Loucy (cell line): ENCODE measurements at regions not wholly inside any gene's neighbourhood (a gene's known extent, or its start where the extent isn't known, plus 50 kb on each side); places are given as distances from the start of the nearest gene placed in this dataset.

Source experiments
- H2AFZ ChIP-seq: fragments of 200-600 bp; sonication (generic); 2 replicates; pipeline ENCODE4 v1.6.0; 2016; ENCODE audit warnings: antibody characterized with exemption, mild to moderate bottlenecking, low read length, moderate library complexity
- H3F3A ChIP-seq: fragments of 200-600 bp; 2 replicates; pipeline ENCODE4 v1.6.0; 2016; ENCODE audit warnings: antibody characterized with exemption, low read depth, mild to moderate bottlenecking
- H3K27me3 ChIP-seq: fragments of 200-600 bp; sonication (generic); 2 replicates; pipeline ENCODE4 v1.6.1; 2014; ENCODE audit warnings: low read length, mild to moderate bottlenecking; ENCODE audit not compliant: insufficient read depth, poor library complexity, severe bottlenecking
- H3K36me3 ChIP-seq: fragments of 200-600 bp; sonication (generic); 2 replicates; pipeline ENCODE4 v1.6.1; 2016; ENCODE audit warnings: low read length; ENCODE audit not compliant: insufficient read depth
- H3K4me1 ChIP-seq: fragments of 200-600 bp; sonication (generic); 2 replicates; pipeline ENCODE4 v1.5.1; 2014; ENCODE audit warnings: low read length, mild to moderate bottlenecking; ENCODE audit not compliant: insufficient read depth, poor library complexity, severe bottlenecking
- H3K4me2 ChIP-seq: fragments of 200-600 bp; sonication (generic); 2 replicates; pipeline ENCODE4 v1.6.0; 2014; ENCODE audit warnings: antibody characterized with exemption, low read length, low read depth, mild to moderate bottlenecking; ENCODE audit not compliant: poor library complexity, severe bottlenecking
- H3K4me3 ChIP-seq: fragments of 200-600 bp; sonication (generic); 2 replicates; pipeline ENCODE4 v1.5.1; 2014; ENCODE audit warnings: low read length, mild to moderate bottlenecking, mixed read lengths; ENCODE audit not compliant: poor library complexity, severe bottlenecking
- H3K79me2 ChIP-seq: fragments of 200-600 bp; sonication (generic); 2 replicates; pipeline ENCODE4 v1.6.1; 2014; ENCODE audit warnings: low read length; ENCODE audit not compliant: insufficient read depth
- H3K9ac ChIP-seq: fragments of 200-600 bp; sonication (generic); 2 replicates; pipeline ENCODE4 v1.6.0; 2014; ENCODE audit warnings: mild to moderate bottlenecking, low read depth, low read length, moderate library complexity; ENCODE audit not compliant: poor library complexity, severe bottlenecking
- H3K9me2 ChIP-seq: fragments of 200-600 bp; sonication (generic); replicated peaks from 2 replicates; pipeline ENCODE4 v1.6.1; 2016; ENCODE audit warnings: low read depth, low read length, mixed read lengths
- H3K9me3 ChIP-seq: fragments of 200-600 bp; sonication (generic); 2 replicates; pipeline ENCODE4 v1.6.1; 2014; ENCODE audit warnings: mild to moderate bottlenecking, antibody characterized with exemption, low read length, low read depth; ENCODE audit not compliant: insufficient read depth
- H4K20me1 ChIP-seq: fragments of 200-600 bp; sonication (generic); 2 replicates; pipeline ENCODE4 v1.6.0; 2014; ENCODE audit warnings: antibody characterized with exemption, low read length, mild to moderate bottlenecking; ENCODE audit not compliant: insufficient read depth, poor library complexity, severe bottlenecking
- EZH2phosphoT487 ChIP-seq: fragments of 200-600 bp; IDR thresholded peaks from 2 replicates; pipeline ENCODE4 v1.6.1; 2018; ENCODE audit warnings: antibody characterized with exemption, mild to moderate bottlenecking, moderate library complexity, borderline replicate concordance
- TF ChIP-seq, protein P1 (sequence below): fragments of 200-600 bp; sonication (generic); conservative IDR thresholded peaks from 2 replicates; pipeline ENCODE4 v1.5.1; 2014; ENCODE audit warnings: mild to moderate bottlenecking, antibody characterized with exemption, low read length

DNA sequence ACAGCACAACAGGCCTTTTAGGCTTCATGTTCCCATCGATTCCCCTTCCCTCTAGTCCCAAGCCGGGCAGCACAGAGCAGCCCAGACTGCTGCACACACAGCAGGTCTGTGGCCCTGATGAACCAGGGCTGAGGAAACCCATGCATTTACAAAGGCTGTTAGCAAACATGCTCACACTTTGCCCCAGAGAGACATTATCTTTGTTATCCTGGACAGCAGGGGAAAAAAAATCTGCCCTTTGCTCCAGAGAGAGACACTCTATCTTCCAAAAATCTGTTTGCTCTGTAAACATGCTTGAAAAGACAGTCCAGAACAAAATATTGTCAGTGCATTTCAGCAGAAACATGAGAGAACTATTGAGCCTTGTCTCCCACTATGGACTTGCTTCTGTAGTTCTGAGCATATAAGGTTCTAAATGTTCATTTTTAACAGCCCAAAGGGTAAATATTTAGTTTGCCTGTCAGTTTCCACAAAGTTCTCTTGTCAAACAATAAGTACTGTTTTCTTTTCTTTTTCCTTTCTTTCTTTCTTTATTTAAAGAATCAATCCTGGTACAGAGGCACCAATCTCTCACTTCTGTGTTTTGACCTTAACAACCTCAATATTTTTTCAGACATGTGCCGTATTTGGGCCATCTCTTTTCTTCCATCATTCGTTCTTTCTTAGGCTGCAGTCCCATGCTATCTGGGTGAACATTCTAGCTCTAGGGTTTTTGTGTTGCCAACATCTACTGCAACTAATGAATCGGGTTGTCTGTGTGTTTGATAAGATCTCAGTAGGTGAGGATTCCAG, 468.0 kb downstream of the EPM2A start:
- no peaks in the 10 kb centered on the region for H3K9me3 ChIP-seq
- H3F3A ChIP-seq: no peaks in the 10 kb centered on the region
- H3K4me1 ChIP-seq: no peaks in the 10 kb centered on the region
- no peak for TF ChIP-seq EZH2phosphoT487
- TF ChIP-seq, protein P1, sequence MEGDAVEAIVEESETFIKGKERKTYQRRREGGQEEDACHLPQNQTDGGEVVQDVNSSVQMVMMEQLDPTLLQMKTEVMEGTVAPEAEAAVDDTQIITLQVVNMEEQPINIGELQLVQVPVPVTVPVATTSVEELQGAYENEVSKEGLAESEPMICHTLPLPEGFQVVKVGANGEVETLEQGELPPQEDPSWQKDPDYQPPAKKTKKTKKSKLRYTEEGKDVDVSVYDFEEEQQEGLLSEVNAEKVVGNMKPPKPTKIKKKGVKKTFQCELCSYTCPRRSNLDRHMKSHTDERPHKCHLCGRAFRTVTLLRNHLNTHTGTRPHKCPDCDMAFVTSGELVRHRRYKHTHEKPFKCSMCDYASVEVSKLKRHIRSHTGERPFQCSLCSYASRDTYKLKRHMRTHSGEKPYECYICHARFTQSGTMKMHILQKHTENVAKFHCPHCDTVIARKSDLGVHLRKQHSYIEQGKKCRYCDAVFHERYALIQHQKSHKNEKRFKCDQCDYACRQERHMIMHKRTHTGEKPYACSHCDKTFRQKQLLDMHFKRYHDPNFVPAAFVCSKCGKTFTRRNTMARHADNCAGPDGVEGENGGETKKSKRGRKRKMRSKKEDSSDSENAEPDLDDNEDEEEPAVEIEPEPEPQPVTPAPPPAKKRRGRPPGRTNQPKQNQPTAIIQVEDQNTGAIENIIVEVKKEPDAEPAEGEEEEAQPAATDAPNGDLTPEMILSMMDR: no peak
- H3K36me3 ChIP-seq: no peaks in the 10 kb centered on the region
- H3K9me2 ChIP-seq: no peaks in the 10 kb centered on the region
- no peaks in the 10 kb centered on the region for H3K79me2 ChIP-seq
- no peaks in the 10 kb centered on the region for H3K27me3 ChIP-seq
- H3K4me2 ChIP-seq: no peak overlapping the region
- no peak overlapping the region for H3K9ac ChIP-seq
- H2AFZ ChIP-seq: peak overlapping the region; percentile 18; the same call in 1 of the 2 replicates
- H3K4me3 ChIP-seq: no peak overlapping the region
- no peaks in the 10 kb centered on the region for H4K20me1 ChIP-seq

DNA sequence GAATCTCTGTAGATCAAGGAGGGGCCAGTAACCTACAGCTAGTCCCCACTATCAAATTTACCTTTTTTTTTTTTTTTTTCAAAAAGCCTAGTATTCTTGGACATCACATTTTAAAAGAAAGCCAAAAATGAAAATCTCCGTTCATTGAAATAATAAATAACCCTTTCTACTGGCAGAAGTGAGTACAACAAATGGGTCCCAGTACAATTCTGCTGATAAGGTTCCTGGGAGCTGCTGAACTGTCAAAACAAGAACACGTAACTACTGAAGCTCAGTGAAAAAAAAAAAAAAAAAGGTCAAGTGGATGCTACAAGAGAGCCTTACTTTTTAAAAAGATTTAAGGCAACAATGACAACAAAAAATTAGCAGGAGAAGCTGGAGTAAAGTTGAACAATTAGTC, 464.9 kb downstream of the EPM2A start:
- H3K36me3 ChIP-seq: no peaks in the 10 kb centered on the region
- H3K4me3 ChIP-seq: no peak overlapping the region
- H3K79me2 ChIP-seq: no peaks in the 10 kb centered on the region
- H4K20me1 ChIP-seq: no peaks in the 10 kb centered on the region
- no peak for TF ChIP-seq EZH2phosphoT487
- TF ChIP-seq, protein P1: no peak
- no peaks in the 10 kb centered on the region for H3K9me2 ChIP-seq
- no peaks in the 10 kb centered on the region for H3K27me3 ChIP-seq
- H3K9ac ChIP-seq: no peak overlapping the region
- no peaks in the 10 kb centered on the region for H3K4me1 ChIP-seq
- H3F3A ChIP-seq: no peaks in the 10 kb centered on the region
- no peaks in the 10 kb centered on the region for H3K9me3 ChIP-seq
- H3K4me2 ChIP-seq: no peak overlapping the region
- no peak overlapping the region for H2AFZ ChIP-seq

DNA sequence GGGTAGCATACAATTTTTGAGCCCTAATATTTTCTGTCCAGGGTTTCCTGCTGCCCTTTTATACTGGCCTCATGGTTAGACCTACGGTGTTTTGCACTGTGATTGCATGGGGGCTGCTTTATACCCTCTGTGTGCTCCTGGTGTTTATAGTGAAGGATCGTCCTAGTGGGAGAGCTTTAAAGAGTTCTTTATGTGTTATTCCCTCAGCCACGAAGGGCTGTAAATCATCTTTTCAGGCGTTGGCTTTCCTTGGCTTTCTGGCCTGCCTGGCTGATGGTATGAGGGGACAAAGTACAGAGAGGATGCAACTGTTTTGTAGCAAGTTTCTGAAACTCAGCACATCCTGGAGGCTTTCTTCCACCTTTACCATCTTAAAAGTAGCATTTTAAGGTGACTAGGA, 464.3 kb downstream of the EPM2A start:
- H3K9me3 ChIP-seq: no peaks in the 10 kb centered on the region
- H3K79me2 ChIP-seq: no peaks in the 10 kb centered on the region
- no peak for TF ChIP-seq EZH2phosphoT487
- TF ChIP-seq, protein P1: no peak
- no peak overlapping the region for H3K4me3 ChIP-seq
- H3K27me3 ChIP-seq: no peaks in the 10 kb centered on the region
- no peak overlapping the region for H3K9ac ChIP-seq
- H3K4me2 ChIP-seq: no peak overlapping the region
- no peaks in the 10 kb centered on the region for H3K4me1 ChIP-seq
- H4K20me1 ChIP-seq: no peaks in the 10 kb centered on the region
- no peaks in the 10 kb centered on the region for H3K36me3 ChIP-seq
- H3F3A ChIP-seq: no peaks in the 10 kb centered on the region
- H3K9me2 ChIP-seq: no peaks in the 10 kb centered on the region
- no peak overlapping the region for H2AFZ ChIP-seq
